Loucy (cell line): ENCODE measurements at regions not wholly inside any gene's neighbourhood (a gene's known extent, or its start where the extent isn't known, plus 50 kb on each side); places are given as distances from the start of the nearest gene placed in this dataset.

Experiments
- H2AFZ ChIP-seq: fragments of 200-600 bp; sonication (generic); 2 replicates; pipeline ENCODE4 v1.6.0; 2016; ENCODE audit warnings: antibody characterized with exemption, mild to moderate bottlenecking, low read length, moderate library complexity
- H3F3A ChIP-seq: fragments of 200-600 bp; 2 replicates; pipeline ENCODE4 v1.6.0; 2016; ENCODE audit warnings: antibody characterized with exemption, low read depth, mild to moderate bottlenecking
- H3K27me3 ChIP-seq: fragments of 200-600 bp; sonication (generic); 2 replicates; pipeline ENCODE4 v1.6.1; 2014; ENCODE audit warnings: low read length, mild to moderate bottlenecking; ENCODE audit not compliant: insufficient read depth, poor library complexity, severe bottlenecking
- H3K36me3 ChIP-seq: fragments of 200-600 bp; sonication (generic); 2 replicates; pipeline ENCODE4 v1.6.1; 2016; ENCODE audit warnings: low read length; ENCODE audit not compliant: insufficient read depth
- H3K4me1 ChIP-seq: fragments of 200-600 bp; sonication (generic); 2 replicates; pipeline ENCODE4 v1.5.1; 2014; ENCODE audit warnings: low read length, mild to moderate bottlenecking; ENCODE audit not compliant: insufficient read depth, poor library complexity, severe bottlenecking
- H3K4me2 ChIP-seq: fragments of 200-600 bp; sonication (generic); 2 replicates; pipeline ENCODE4 v1.6.0; 2014; ENCODE audit warnings: antibody characterized with exemption, low read length, low read depth, mild to moderate bottlenecking; ENCODE audit not compliant: poor library complexity, severe bottlenecking
- H3K4me3 ChIP-seq: fragments of 200-600 bp; sonication (generic); 2 replicates; pipeline ENCODE4 v1.5.1; 2014; ENCODE audit warnings: low read length, mild to moderate bottlenecking, mixed read lengths; ENCODE audit not compliant: poor library complexity, severe bottlenecking
- H3K79me2 ChIP-seq: fragments of 200-600 bp; sonication (generic); 2 replicates; pipeline ENCODE4 v1.6.1; 2014; ENCODE audit warnings: low read length; ENCODE audit not compliant: insufficient read depth
- H3K9ac ChIP-seq: fragments of 200-600 bp; sonication (generic); 2 replicates; pipeline ENCODE4 v1.6.0; 2014; ENCODE audit warnings: mild to moderate bottlenecking, low read depth, low read length, moderate library complexity; ENCODE audit not compliant: poor library complexity, severe bottlenecking
- H3K9me2 ChIP-seq: fragments of 200-600 bp; sonication (generic); replicated peaks from 2 replicates; pipeline ENCODE4 v1.6.1; 2016; ENCODE audit warnings: low read depth, low read length, mixed read lengths
- H3K9me3 ChIP-seq: fragments of 200-600 bp; sonication (generic); 2 replicates; pipeline ENCODE4 v1.6.1; 2014; ENCODE audit warnings: mild to moderate bottlenecking, antibody characterized with exemption, low read length, low read depth; ENCODE audit not compliant: insufficient read depth
- H4K20me1 ChIP-seq: fragments of 200-600 bp; sonication (generic); 2 replicates; pipeline ENCODE4 v1.6.0; 2014; ENCODE audit warnings: antibody characterized with exemption, low read length, mild to moderate bottlenecking; ENCODE audit not compliant: insufficient read depth, poor library complexity, severe bottlenecking
- EZH2phosphoT487 ChIP-seq: fragments of 200-600 bp; IDR thresholded peaks from 2 replicates; pipeline ENCODE4 v1.6.1; 2018; ENCODE audit warnings: antibody characterized with exemption, mild to moderate bottlenecking, moderate library complexity, borderline replicate concordance
- TF ChIP-seq, protein P1 (sequence below): fragments of 200-600 bp; sonication (generic); conservative IDR thresholded peaks from 2 replicates; pipeline ENCODE4 v1.5.1; 2014; ENCODE audit warnings: mild to moderate bottlenecking, antibody characterized with exemption, low read length

DNA sequence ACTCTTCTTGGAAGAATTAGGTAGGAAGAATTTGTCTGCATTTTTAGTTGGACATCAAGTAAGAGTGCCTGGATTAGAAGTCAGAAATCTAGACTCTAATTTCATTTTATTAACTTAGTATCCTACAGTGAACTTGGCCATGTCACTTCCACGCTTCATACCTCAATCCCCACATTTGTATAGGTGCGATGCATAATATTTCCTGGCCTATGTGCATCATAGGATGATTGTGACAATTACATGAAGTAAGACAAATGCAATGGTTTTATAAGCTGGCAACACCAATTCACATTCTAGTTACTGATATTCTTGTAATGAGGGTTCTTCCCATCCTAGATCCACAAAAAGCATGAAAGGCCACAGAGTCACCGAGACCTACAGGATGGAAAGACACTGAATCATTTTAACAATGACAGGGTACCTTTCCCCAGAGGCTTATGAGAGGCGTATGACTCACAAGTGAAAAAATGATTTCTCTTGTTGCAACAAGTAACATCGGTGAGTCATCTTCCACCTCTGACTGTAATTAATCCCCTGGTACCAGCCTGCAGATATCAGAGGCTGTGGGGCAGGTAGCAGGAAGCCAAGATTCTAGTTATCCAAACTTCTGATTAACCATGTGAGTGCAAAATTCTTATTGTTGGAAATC is 56.0 kb upstream of the OR5AK2 start:
- TF ChIP-seq, protein P1, sequence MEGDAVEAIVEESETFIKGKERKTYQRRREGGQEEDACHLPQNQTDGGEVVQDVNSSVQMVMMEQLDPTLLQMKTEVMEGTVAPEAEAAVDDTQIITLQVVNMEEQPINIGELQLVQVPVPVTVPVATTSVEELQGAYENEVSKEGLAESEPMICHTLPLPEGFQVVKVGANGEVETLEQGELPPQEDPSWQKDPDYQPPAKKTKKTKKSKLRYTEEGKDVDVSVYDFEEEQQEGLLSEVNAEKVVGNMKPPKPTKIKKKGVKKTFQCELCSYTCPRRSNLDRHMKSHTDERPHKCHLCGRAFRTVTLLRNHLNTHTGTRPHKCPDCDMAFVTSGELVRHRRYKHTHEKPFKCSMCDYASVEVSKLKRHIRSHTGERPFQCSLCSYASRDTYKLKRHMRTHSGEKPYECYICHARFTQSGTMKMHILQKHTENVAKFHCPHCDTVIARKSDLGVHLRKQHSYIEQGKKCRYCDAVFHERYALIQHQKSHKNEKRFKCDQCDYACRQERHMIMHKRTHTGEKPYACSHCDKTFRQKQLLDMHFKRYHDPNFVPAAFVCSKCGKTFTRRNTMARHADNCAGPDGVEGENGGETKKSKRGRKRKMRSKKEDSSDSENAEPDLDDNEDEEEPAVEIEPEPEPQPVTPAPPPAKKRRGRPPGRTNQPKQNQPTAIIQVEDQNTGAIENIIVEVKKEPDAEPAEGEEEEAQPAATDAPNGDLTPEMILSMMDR, result no peak
- TF ChIP-seq EZH2phosphoT487, result no peak
- H3K4me3 ChIP-seq, result no peak overlapping the region
- no peaks in the 10 kb centered on the region; the same call in 1 of the 2 replicates for H3K9me2 ChIP-seq
- H2AFZ ChIP-seq, result no peak overlapping the region
- no peak overlapping the region for H3K4me2 ChIP-seq
- H4K20me1 ChIP-seq, result no peaks in the 10 kb centered on the region
- H3K9ac ChIP-seq, result no peak overlapping the region
- no peaks in the 10 kb centered on the region for H3K27me3 ChIP-seq
- H3K79me2 ChIP-seq, result no peaks in the 10 kb centered on the region
- H3K36me3 ChIP-seq, result no peaks in the 10 kb centered on the region
- H3K4me1 ChIP-seq, result no peaks in the 10 kb centered on the region
- no peaks in the 10 kb centered on the region for H3F3A ChIP-seq
- H3K9me3 ChIP-seq, result no peaks in the 10 kb centered on the region

DNA sequence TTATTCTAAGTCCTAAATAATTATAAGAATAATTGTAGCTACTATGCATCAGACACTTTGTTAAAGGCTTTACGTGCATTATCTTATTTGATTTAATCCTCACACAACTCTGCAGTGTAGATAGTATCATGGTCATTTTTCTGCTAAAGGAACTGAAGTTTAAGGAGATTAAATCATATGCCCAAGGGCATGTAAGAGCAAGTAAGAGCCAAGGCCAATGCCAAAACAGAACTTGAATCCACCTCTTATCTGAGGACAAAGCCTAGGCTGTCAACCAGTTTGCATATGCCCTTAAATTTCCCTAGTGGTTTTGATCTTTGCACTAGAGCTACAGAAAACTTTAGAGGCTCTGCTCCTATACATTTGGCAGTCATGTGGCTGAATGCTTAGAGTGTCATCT is 65.6 kb upstream of the OR5AK2 start:
- H3K4me3 ChIP-seq, result no peak overlapping the region
- H4K20me1 ChIP-seq, result no peaks in the 10 kb centered on the region
- H3K4me2 ChIP-seq, result no peak overlapping the region
- no peaks in the 10 kb centered on the region for H3K36me3 ChIP-seq
- no peaks in the 10 kb centered on the region for H3K79me2 ChIP-seq
- TF ChIP-seq, protein P1, result no peak
- TF ChIP-seq EZH2phosphoT487, result no peak
- no peaks in the 10 kb centered on the region for H3K4me1 ChIP-seq
- no peaks in the 10 kb centered on the region for H3K27me3 ChIP-seq
- H3F3A ChIP-seq, result no peaks in the 10 kb centered on the region
- H2AFZ ChIP-seq, result no peak overlapping the region
- H3K9me3 ChIP-seq, result no peaks in the 10 kb centered on the region
- no peaks in the 10 kb centered on the region for H3K9me2 ChIP-seq
- H3K9ac ChIP-seq, result no peak overlapping the region

DNA sequence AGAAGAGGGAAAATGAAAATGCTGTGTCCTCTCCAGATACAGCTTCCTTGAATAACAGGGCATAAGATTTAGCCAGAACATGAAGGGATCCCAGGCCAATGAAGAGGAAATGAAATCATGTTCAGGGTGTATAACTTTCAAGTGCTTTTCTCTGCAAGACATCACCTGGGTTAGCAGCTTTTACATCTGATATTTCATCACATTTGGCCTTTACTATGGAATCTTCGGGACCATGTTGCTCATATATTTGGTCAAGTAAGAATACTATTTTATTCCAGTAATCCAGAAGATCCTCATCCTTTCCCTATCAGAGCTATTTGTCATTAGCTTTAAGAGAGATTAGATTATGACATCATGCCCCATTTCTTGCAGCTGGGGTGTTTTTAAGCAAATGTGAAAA is 66.3 kb upstream of the OR5AK2 start:
- H3K9ac ChIP-seq, result no peak overlapping the region
- H3K36me3 ChIP-seq, result no peaks in the 10 kb centered on the region
- H3K27me3 ChIP-seq, result no peaks in the 10 kb centered on the region
- H3K79me2 ChIP-seq, result no peaks in the 10 kb centered on the region
- no peak for TF ChIP-seq EZH2phosphoT487
- TF ChIP-seq, protein P1, result no peak
- H3F3A ChIP-seq, result no peaks in the 10 kb centered on the region
- no peak overlapping the region for H3K4me2 ChIP-seq
- H3K9me2 ChIP-seq, result no peaks in the 10 kb centered on the region
- no peaks in the 10 kb centered on the region for H3K9me3 ChIP-seq
- H4K20me1 ChIP-seq, result no peaks in the 10 kb centered on the region
- H3K4me1 ChIP-seq, result no peaks in the 10 kb centered on the region
- H3K4me3 ChIP-seq, result no peak overlapping the region
- H2AFZ ChIP-seq, result no peak overlapping the region
